IPS-NIHi11 (cell line): ENCODE measurements at regions not wholly inside any gene's neighbourhood (a gene's known extent, or its start where the extent isn't known, plus 50 kb on each side); places are given as distances from the start of the nearest gene placed in this dataset.
"Not testable (repeated sequence)": the region's sequence is repeated elsewhere in the genome, so short reads cannot be mapped to it uniquely, and the experiment has no call there.

Experiments
- DNase-seq: peaks from one replicate; pipeline ENCODE4 v3.0.0; 2012; ENCODE audit warnings: mixed read lengths, low spot score

DNA sequence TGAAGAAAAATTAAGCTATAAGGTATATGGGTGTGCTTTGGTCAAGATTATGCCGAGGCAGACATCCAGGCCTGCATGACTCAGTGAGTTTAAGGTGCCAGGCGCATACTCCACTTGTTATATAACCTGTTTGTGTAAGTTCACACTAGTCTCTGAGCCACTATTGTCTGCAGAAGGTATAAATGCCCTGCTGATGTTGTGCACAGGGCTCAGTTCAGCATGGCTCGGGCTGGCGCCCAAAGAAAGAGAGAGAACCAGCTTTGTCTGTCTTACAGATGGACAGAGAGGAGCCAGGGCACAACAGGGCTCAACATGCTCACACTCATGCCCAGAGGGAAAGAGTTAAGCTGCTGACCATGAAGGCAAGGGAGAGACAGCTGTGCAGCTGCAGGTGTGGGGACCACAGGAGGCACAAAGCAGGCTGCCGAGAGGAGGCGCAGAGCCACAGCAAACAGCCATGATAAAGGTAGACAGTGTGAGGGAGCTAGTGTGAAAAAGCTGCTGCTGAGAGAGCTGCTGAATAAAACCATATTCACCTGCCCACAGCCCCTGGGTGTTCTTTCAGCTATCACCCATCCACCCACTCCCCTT lies 1587.6 kb upstream of the C9orf72 start:
- peak; percentile 6 for DNase-seq

DNA sequence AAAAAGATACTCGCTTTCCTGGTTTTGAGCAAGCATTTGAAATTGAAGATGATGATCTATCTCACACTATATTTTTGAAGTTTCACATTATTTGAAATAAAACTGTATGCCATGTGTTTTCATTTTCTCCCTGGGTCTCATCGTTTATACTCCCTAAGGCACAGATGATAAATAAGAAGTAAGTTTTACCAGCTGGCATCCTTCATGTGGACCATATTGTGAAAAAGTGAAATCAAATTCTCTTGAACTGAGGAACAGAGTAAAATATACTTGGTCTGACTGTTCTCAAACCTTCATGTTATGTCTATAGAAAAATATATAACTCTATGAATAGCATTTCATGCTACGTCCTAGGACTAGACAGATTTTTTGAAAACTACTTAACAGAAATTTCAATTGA lies 1600.9 kb upstream of the C9orf72 start:
- DNase-seq, result no peak

DNA sequence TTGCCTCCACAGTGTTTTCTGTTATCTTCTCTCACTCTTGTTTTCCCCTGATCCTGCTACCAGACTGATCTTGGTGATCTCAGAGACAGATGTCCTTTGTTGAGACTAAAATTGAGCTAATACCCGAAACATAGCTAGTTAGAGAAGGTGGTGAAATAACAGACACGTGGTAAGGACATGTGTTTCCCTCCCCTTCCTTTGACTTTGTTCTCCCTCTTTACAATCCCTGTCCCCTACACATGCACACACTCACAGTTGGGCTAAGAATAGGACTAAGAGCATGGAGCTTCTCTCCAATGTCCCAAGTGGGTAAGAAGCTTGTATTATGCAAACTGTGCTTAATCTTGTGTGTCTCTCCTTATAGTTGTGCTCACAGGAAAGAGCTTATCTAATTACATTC lies 1603.0 kb upstream of the C9orf72 start:
- DNase-seq, result no peak

DNA sequence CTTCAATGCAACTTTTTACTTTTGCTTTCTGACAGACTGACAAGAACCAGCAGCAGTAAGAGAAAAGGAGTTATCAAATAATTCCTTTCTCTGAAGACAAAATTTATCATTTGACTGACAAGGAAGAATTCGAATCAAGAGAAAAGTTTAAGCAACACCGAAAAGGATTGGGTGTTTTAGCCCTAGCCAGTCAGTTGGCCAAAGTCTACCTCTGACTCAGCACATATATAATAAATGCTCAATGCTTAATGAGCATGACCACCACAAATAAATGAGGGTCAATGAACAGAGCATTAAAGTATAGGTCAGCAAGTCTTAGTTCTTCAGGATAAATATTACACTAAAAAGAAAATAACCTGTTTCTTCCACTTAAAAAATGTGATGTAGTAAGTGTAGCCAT lies 1603.5 kb upstream of the C9orf72 start:
- DNase-seq, result no peak

DNA sequence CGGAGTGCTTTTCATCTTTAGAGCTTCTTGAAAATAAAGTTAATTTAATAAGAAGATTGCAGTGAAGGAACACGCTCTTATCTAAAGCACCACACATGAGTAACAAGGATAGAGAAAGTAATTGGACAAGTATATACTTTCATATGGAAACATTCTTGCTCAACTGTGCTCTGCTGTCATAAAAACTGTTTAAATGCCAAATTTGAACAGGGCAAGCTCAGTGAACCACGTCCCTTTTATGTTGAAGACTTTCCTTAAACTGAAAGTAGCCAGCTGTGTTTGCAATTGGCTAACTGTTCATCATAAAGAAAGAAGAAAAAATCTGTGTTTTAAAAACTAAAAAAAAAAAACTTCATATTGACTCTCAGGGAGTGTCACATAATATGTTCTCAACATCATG lies 1610.7 kb upstream of the C9orf72 start:
- DNase-seq, result no peak

DNA sequence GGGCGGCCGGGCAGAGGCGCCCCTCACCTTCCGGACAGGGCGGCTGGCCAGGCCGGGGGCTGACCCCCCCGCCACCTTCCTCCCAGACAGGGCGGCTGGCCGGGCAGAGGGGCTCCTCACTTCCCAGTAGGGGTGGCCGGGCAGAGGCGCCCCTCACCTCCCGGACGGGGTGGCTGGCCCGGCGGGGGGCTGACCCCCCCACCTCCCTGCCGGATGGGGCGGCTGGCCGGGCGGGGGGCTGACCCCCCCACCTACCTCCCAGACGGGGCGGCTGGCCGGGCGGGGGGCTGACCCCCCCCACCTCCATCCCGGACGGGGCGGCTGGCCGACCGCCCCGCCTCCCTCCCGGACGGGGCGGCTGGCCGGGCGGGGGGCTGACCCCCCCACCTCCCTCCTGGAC lies 1615.5 kb upstream of the C9orf72 start:
- DNase-seq, result not testable (repeated sequence)

DNA sequence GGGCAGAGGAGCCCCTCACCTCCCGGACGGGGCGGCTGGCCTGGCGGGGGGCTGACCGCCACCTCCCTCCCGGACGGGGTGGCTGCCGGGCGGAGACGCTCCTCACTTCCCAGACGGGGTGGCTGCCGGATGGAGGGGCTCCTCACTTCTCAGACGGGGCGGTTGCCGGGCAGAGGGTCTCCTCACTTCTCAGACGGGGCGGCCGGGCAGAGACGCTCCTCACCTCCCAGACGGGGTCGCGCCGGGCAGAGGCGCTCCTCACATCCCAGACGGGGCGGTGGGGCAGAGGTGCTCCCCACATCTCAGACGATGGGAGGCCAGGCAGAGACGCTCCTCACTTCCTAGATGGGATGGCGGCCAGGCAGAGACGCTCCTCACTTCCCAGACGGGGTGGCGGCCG lies 1615.9 kb upstream of the C9orf72 start:
- not testable (repeated sequence) for DNase-seq

DNA sequence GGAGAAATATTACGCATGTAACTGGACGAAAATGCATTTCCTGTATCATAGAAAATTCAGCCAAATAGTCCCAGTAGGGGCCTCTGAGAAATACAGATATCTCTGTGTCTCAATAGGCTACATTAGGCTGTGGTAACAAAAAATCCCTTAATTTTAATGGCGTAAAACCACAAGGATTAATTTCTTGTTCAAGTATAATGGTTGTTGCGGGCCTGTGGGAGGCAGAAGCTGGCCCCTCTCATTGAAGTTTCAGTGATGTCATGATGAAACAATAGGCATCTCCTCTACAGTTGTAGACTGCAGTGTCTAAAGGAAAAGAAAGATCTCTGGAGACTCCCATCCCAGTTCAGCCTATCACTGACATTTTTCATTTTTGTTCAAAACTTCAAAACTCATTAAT lies 1625.6 kb upstream of the C9orf72 start:
- no peak for DNase-seq

DNA sequence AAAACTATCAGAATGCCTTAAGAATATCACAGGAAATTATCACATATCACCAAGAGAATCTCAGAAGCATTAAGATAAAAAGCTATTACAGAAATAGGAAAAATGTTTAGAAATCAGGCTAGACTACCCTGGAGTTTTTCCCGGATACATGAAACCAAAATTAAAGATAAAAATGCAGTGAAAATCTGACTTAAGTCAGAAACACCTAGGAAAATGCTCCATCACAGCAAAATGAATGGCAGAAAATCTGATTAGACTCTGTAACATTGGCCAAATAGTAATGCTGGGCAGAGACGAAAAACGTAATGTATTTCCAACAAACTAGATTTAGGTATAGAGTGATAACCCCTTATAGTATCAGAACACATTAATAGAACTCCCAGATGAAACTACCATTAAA lies 1626.7 kb upstream of the C9orf72 start:
- no peak for DNase-seq

DNA sequence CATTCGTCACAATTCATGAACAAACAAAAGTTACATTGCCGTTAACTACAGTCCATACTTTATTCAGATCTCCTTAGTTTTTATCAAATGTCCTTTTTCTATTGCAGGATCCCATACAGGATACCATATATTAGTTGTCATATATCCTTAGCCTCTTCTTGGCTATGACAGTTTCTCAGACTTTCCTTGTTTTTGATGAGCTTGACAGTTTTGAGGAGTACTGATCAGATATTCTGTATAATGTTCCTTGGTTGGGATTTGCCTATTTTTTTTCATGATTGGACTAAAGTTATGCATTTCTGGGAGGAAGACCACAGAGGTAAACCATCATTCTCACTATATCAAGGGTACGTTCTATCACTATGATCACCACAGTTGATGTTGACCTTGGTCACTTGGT lies 1627.4 kb upstream of the C9orf72 start:
- DNase-seq, result no peak

DNA sequence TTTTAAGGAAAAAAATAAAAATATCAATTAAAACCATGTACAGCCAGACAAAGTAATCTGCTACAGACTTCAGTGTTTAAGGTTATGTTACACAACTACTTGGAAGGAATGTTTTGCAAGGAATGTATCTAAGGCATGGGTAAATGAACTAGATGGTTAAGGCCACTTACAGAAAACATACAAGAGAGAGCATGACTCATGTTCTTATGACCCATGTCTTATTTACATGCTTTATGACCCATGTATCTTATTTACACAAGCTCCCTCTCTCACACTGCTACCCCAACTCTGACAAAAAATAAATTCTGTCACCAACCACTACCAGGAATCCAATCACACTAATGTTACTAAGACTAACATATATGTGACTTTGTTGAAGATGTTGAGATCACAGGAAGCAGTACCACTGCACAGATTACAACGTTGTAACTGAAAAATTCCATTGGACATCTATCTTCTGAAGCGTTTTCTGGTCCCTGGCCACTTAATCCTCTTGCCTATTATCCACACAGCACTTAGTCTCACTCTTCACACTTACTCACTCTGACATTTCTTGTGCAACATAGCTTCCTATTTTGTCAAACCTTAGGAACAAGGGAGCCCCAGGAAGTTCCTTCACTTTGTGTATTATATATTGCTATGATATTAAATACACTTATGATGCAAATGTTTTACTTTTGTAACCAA lies 1630.1 kb upstream of the C9orf72 start:
- no peak for DNase-seq

DNA sequence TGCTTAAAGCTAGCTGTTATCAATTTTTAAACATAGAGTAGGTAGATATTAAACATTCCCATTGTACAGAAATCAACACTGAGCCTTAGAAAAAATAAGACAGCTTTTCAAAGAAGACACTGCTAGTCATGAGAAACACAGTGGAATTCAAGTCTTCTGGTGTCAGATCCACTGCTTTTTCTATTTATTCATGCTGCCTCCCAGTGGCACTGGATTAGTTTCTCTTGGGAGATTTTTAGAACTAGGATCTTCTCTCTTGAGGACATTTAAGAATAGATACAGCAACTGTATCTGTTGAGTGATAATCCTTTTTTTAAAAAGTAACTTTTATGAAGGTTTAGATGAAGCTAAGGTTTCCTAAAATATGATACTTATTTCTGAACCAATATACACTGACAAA lies 1635.4 kb upstream of the C9orf72 start:
- DNase-seq, result no peak

DNA sequence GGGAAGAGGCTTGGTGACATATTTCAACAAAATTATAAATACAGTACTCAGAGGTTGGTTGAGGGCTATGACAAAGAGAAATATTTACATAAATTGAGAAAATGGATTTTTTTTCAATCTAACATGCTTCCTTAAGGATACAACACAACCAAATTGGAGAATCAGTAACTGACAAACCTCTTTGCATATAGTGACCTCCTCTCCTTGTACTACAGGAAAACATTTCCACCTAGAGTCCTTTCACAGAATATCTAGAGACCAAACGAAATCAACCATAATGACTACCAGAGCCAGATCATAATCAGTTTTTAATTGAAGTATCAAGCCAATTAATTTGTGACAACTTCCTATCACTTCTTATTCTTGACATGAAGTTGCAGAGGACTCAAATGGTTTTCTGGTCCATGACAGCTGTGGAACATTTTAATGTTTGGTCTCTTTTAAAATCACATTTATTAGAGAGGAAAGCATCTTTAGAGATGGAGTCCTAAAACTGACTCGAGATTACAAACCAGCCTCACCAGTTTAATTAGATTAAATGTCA lies 1636.5 kb upstream of the C9orf72 start:
- DNase-seq, result no peak

DNA sequence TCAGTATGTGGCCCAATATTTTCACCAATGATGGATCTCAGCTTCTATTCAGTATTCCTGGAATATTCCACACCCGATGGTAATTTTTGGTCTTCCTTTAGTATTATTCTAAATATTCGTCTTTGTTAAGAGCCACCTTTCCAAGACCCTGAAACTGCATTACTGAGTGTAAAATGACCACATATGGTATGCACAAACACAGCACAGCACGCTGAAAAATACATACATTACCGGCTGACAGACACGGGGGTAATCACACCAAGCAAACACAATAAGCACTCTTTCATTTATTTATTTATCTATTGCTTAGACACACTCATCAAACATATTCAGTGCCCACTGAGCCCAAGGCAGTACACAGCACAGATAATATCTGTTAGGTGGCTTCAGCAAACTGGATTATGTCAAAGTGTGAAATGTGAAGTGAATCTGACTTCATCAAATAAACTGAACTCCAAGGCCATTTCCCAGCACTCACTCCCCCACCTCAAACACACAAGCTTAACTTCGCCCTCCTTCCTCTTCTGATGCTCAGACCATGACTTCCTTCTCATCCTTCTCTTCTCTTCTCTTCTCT lies 1637.8 kb upstream of the C9orf72 start:
- DNase-seq, result no peak

DNA sequence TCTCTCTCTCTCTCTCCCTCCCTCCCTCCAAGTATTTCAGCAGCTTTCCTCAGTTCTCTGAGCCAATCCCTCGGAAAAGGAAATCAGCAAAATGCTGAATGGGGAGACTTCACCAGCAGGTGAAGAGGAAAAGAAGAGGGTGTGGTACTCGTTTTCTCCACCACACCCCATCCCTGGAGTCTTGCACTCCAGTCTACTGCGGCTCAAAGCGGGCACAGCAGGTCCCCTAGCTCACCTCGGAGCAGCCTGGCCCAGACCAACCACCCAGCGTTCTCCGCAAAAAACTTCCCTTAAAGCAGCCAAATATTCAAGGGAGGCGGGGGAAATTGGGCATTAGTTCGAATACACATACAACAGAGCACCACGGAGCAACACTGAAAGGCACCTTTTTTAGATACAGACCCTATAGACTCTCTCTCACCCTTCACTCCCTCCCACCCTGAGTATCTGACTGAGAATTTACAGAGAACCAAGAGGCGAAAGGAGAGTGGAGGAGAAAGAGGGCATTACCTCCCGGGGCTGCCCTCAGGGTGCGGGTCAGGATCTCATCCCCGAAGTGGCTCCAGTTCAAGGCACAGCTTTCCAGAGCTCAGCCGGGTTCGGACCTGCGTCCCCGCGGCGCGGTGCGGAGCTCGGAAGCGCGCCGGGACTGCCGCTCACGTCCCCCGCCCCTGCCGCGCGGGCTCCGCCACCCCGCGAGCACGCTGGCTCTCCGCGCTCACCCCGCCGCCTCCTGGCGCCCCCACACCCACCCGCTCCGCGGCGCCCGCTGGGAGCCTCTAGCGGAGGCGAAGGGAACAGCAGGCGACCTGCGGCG lies 1638.5 kb upstream of the C9orf72 start:
- peak; percentile 79 for DNase-seq

DNA sequence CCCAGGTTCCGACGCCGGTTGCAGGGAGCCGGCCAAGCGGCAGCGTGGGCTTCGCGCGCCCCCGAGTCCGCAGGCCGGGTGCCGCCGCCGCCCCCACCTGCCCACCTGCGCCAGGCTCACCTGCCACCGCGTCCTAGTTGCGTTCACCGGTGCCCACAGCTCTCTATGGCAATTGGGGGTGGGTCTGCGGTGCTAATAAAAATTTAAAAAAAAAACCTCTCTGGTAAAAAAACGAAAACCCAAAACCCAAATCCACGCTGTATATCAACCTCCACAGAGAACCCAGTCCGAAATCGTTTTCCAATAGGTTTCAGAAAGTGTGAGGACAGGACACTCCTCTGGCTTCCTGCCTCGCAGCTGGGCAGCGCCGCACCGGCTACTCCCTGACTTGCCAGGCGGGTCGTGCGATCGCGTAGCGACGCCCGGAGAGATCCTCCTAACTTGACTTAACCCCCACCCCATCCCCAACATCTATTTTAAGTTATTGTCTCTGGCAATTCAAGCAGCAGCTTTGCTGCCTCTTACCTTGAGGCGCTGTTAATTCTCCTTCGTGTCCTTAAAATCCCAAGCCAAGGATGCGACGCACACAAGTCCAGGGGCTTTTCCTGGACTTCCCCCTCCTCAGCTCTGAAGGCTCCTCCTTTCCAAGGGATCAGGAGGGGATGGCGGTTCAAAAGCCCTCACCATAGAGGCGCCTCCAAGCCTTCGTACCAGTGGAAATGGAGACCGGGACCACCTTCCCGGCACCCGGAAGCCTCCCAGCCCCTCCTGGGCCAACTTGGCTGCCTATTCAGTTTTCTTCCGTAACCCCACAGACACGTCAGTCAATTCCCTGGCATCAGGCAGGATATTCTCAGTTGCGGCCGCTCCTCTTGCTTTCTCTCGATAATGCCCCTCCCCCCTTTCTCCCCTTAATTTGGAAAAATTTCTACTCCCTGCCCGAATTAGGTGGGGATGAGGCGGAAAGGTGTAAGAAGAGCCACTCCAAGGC lies 1639.4 kb upstream of the C9orf72 start:
- peak; percentile 42 for DNase-seq

DNA sequence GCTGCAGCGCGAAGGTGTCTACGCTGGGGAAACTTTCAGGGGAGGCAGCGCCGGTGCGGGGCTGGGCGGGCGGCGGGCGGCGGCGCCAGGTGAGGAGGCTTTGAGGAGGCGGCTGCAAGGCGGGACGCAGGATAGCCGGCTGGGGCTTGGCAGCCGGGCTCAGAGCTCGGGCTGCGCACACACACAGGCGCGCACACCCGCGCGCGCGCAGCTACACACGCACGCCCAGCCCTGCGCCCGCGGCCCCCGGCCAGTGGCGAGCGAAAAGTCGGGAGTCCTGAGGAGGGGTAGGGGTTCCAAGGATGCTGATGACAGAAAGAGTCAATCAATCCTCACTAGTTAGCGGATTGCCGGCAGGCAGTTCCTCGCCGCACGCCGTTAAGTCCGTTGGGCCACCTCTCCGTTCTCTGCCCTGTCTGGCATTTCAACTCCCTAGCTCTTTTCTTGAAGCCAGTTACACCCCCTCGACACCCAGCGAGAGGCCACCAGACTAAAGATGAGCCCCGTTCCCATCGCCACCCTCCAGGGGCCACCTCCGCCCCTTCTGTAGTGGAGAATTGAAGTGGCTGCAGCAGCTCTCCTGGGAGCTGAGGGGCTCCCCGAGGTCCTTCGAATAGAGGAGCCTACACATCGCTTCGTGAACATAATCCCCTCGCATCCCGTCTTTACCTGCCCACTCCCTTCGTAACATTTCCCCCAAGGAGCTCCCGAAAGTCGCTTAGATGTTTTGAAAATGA lies 1640.3 kb upstream of the C9orf72 start, which contains the start of gene LINGO2:
Gene LINGO2 (minus strand): TSS at position 185 of the 737 bp plus-strand sequence.
- peak; percentile 60 for DNase-seq

DNA sequence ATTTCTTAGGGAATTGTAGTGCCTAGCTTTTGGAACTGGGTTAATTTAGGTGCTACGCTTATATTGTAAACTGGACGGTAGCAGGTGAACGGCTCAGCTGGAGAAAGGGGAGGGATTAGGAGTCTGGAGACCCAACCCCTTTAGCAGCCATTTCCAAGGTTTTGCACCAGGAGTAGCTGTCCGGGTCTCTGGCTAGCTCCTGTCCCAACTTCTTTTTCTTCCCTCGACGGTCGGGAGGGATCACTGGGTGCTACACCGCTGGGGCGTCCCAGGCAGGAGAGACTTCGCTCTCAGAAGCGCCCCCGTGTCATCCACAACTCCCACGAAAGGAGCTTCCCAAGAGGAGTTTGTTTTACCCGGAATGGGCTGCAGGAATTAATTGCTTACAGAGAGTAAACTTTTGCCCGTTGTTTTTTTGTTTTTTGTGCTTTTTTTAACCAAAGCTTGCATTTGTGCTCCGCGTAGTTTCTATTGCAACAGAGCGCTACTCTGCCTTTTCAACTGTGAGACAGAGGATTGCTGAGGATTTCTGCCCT lies 1640.9 kb upstream of the C9orf72 start:
- DNase-seq, result peak; percentile 80

DNA sequence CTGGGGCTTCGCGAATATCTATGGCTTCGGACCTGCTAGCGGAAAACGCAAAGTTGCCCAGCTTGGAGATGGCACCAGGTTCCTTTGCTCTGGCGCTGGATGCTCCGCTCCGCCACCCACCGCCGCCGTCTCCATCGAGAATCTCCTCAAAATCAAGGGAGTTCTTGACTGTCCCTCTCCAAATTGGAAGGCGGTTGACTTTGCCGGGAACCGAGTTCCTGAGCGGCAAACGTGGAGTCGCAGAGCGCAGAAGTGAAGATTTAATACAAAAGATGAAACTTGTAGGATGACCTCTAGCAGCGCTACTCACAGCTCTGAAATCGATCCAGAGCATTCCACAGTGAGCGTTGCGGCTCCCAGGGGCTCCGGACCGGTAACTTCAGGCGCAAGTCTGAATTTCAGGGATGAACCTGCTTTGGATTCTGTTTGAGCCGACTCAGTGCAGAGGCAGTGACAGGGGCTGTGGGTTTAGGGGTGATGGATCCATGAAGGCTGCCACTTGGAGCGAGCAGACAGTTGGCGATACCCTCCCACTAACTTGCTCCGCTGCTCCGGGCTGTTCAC lies 1641.5 kb upstream of the C9orf72 start:
- peak; percentile 6 for DNase-seq

DNA sequence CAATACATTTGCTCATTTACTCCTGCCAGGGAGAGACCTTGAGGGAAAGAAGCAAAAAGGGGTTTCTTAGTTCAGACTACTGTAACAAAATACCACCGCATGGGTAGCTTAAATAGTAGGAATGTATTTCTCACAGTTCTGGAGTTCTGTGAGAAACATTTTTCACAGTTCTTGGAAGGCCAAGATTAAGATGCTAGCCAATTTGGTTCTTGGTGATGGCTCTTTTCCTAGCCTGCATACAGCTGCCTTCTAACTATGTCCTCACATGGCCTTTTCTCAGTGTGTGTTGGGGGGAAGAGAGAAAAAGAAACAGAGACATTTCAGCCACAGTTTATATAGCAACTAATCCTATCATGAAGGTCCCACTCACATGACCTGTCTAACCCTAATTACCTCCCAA lies 1644.7 kb upstream of the C9orf72 start:
- DNase-seq, result no peak
